Smooth muscle cell (in vitro differentiated cells): ENCODE measurements at regions not wholly inside any gene's neighbourhood (a gene's known extent, or its start where the extent isn't known, plus 50 kb on each side); places are given as distances from the start of the nearest gene placed in this dataset.

Experiments
- DNase-seq: peaks from one replicate; lab custom pipeline; 2025; ENCODE audit not compliant: unreplicated experiment; lab: John Stamatoyannopoulos, UW
- H2AFZ ChIP-seq: fragments of 200-600 bp; sonication (generic); 2 replicates; pipeline ENCODE4 v1.6.0; 2016; ENCODE audit warnings: antibody characterized with exemption, low read depth, mild to moderate bottlenecking
- H3F3A ChIP-seq: fragments of 200-600 bp; sonication (generic); 2 replicates; pipeline ENCODE4 v1.6.0; 2017; ENCODE audit warnings: antibody characterized with exemption, low read depth
- H3K27ac ChIP-seq: fragments of 200-600 bp; sonication (generic); 2 replicates; pipeline ENCODE4 v1.5.1; 2016; ENCODE audit warnings: low read depth, mild to moderate bottlenecking
- H3K27me3 ChIP-seq: fragments of 200-600 bp; sonication (generic); 2 replicates; pipeline ENCODE4 v1.6.1; 2016; ENCODE audit warnings: low read depth, mild to moderate bottlenecking
- H3K36me3 ChIP-seq: fragments of 200-600 bp; sonication (generic); 2 replicates; pipeline ENCODE4 v1.5.1; 2016; ENCODE audit warnings: low read depth
- H3K4me1 ChIP-seq: fragments of 200-600 bp; sonication (generic); 2 replicates; pipeline ENCODE4 v1.5.1; 2016; ENCODE audit warnings: low read depth
- H3K4me2 ChIP-seq: fragments of 200-600 bp; sonication (generic); 2 replicates; pipeline ENCODE4 v1.6.0; 2016; ENCODE audit warnings: mild to moderate bottlenecking
- H3K4me3 ChIP-seq: fragments of 200-600 bp; sonication (generic); 2 replicates; pipeline ENCODE4 v1.5.1; 2016; ENCODE audit warnings: mild to moderate bottlenecking
- H3K79me2 ChIP-seq: fragments of 200-600 bp; sonication (generic); 2 replicates; pipeline ENCODE4 v1.6.0; 2016; ENCODE audit warnings: low read depth, mild to moderate bottlenecking
- H3K9ac ChIP-seq: fragments of 200-600 bp; sonication (generic); 2 replicates; pipeline ENCODE4 v1.6.0; 2016; ENCODE audit warnings: low read depth
- H3K9me3 ChIP-seq: fragments of 200-600 bp; sonication (generic); replicated peaks from 2 replicates; pipeline ENCODE4 v1.5.1; 2016; ENCODE audit warnings: low read depth
- H4K20me1 ChIP-seq: fragments of 200-600 bp; sonication (generic); 2 replicates; pipeline ENCODE4 v1.6.0; 2016; ENCODE audit warnings: low read depth
- WGBS: methylation state at CpG from one replicate; pipeline ENCODE4 v1.1.7; 2016; ENCODE audit warnings: low lambda C conversion rate; 5-methylcytosine and 5-hydroxymethylcytosine counted together
- TF ChIP-seq, protein P1 (sequence below): fragments of 200-600 bp; sonication (generic); IDR thresholded peaks from 2 replicates; pipeline ENCODE4 v1.5.1; 2017; ENCODE audit warnings: borderline replicate concordance, mild to moderate bottlenecking, antibody characterized with exemption; ENCODE audit not compliant: insufficient read depth, poor library complexity, severe bottlenecking

DNA sequence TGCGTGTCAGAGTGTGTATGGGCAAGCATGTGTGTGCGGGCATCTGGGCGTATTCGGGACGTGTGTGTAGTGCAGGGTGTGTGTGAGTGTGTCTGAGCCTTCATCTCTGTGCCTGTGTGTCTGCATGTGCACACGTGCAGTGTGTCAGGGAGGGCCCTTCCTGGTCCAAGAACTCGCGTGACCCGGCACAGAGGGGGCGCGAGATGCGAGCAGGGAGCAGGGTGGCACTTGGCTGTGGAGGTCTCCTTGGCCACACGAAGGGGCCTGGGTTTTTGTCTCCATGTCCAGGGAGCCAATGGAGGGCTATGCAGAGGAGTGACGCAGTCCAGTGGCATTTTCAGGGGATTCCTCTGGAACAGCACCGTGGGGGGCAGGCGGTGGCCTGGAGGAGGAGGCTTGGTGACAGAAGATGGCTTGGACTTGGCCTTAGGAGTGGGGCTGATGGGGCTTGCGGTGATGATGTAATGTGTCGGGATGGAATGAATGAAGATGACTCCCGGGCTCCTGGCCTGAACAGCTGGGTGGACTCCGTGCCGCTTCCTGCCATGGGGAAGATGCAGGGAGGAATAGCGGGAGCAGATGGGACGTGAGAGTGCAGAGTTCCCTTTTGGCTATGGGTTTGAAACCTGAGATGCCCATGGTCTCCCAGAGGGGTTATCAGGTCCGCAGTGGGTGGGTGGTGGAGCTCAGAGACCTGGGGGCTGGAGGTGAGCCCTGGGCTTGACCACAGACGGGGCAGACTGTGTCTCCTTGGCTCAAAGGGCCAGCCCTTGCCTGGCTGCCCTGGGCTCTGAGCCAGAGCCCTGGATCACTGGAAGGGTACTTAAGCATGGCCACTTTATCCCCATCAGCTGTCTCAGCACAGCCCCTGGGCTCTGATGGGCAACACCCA lies 208.3 kb downstream of the PHETA1 start:
- Histone ChIP-seq H3K36me3 (no peaks in the 10 kb centered on the region), H3K27me3 (no peaks in the 10 kb centered on the region), H3K79me2 (no peaks in the 10 kb centered on the region), H4K20me1 (no peaks in the 10 kb centered on the region), H3F3A (no peaks in the 10 kb centered on the region), H3K9me3 (no peaks in the 10 kb centered on the region), H3K27ac (no peak overlapping the region), H3K4me3 (no peak overlapping the region), H3K9ac (no peak overlapping the region), H3K4me1 (no peaks in the 10 kb centered on the region), H3K4me2 (no peak overlapping the region), H2AFZ (no peak overlapping the region)
- no peak for DNase-seq
- 88% methylated on average over 25 of the region's 25 CpGs for WGBS
- TF ChIP-seq, protein P1, sequence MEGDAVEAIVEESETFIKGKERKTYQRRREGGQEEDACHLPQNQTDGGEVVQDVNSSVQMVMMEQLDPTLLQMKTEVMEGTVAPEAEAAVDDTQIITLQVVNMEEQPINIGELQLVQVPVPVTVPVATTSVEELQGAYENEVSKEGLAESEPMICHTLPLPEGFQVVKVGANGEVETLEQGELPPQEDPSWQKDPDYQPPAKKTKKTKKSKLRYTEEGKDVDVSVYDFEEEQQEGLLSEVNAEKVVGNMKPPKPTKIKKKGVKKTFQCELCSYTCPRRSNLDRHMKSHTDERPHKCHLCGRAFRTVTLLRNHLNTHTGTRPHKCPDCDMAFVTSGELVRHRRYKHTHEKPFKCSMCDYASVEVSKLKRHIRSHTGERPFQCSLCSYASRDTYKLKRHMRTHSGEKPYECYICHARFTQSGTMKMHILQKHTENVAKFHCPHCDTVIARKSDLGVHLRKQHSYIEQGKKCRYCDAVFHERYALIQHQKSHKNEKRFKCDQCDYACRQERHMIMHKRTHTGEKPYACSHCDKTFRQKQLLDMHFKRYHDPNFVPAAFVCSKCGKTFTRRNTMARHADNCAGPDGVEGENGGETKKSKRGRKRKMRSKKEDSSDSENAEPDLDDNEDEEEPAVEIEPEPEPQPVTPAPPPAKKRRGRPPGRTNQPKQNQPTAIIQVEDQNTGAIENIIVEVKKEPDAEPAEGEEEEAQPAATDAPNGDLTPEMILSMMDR, result no peak

DNA sequence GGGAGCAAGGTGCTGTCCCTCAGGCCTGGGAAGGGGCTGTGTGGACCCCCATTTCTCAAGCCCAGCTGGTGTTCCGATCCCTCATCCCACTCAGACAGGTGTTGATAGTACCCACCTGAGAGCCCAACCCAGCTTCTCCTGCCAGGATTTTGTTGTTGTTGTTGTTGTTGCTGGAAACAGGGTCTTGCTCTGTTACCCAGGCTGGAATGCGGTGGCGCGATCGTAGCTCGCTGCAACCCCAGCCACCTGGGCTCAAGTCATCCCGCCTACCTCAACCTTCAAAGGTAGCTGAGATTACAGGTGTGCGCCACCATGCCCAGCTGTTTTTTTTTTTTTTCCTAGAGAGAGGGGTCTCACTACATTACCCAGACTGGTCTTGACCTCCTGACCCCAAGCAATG lies 209.9 kb downstream of the PHETA1 start:
- H3K9ac ChIP-seq, result no peak overlapping the region
- no peaks in the 10 kb centered on the region for H3F3A ChIP-seq
- H3K4me2 ChIP-seq, result no peak overlapping the region
- H3K36me3 ChIP-seq, result no peaks in the 10 kb centered on the region
- no peak overlapping the region for H3K27ac ChIP-seq
- 94% methylated on average over 8 of the region's 8 CpGs for WGBS
- no peak overlapping the region for H2AFZ ChIP-seq
- no peak for DNase-seq
- H4K20me1 ChIP-seq, result no peaks in the 10 kb centered on the region
- H3K4me1 ChIP-seq, result no peaks in the 10 kb centered on the region
- H3K79me2 ChIP-seq, result no peaks in the 10 kb centered on the region
- no peaks in the 10 kb centered on the region for H3K27me3 ChIP-seq
- H3K4me3 ChIP-seq, result no peak overlapping the region
- no peaks in the 10 kb centered on the region for H3K9me3 ChIP-seq
- TF ChIP-seq, protein P1, result no peak

DNA sequence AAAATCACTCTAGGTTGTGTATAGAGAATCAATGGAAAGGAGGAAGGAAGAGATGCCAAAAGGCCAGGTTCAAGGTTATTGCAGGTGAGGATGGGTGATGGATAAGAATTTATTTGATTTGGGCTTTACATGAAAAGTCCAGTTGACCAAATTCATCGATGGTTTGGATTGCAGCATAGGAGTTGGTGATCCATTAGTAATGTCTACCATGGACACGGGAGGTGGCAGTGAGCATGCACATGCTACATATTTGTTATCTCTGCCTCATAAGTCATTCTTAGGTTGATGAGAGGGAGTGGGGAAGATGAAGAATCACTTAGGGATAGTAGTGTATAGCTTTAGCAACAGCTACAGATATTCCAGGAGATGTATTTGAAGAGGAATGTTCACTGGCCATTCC lies 211.4 kb downstream of the PHETA1 start:
- 95% methylated on average over 2 of the region's 2 CpGs for WGBS
- DNase-seq, result no peak
- Histone ChIP-seq H3K9ac (no peak overlapping the region), H3K79me2 (no peaks in the 10 kb centered on the region), H2AFZ (no peak overlapping the region), H3K27me3 (no peaks in the 10 kb centered on the region), H4K20me1 (no peaks in the 10 kb centered on the region), H3F3A (no peaks in the 10 kb centered on the region), H3K4me2 (no peak overlapping the region), H3K4me3 (no peak overlapping the region), H3K36me3 (no peaks in the 10 kb centered on the region), H3K9me3 (no peaks in the 10 kb centered on the region), H3K27ac (no peak overlapping the region), H3K4me1 (no peaks in the 10 kb centered on the region)
- TF ChIP-seq, protein P1, result no peak

DNA sequence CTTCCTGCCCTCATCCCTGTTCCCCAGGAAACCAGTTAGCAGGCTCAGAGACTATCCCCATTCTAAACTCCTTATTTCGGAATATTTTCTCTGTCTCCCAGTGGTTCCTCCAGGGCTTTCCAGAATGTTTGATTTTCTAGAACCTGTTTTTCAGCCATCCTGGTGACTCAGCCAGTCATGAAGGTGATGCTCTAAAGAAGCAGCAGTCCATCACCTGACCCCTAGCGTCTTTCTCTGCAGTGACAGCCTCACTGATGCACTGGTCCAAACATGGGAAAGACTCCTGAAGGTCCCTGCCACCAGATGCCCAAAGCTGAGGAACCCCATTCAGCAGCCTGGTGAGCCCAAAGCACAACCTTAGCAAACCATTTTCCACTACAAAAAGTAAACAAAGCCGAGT lies 212.6 kb downstream of the PHETA1 start:
- no peaks in the 10 kb centered on the region for H3K27me3 ChIP-seq
- no peaks in the 10 kb centered on the region for H4K20me1 ChIP-seq
- no peak overlapping the region for H3K4me3 ChIP-seq
- 93% methylated on average over 3 of the region's 3 CpGs for WGBS
- H2AFZ ChIP-seq, result no peak overlapping the region
- no peak for DNase-seq
- no peak overlapping the region for H3K4me2 ChIP-seq
- no peak overlapping the region for H3K27ac ChIP-seq
- H3K9me3 ChIP-seq, result no peaks in the 10 kb centered on the region
- H3K79me2 ChIP-seq, result no peaks in the 10 kb centered on the region
- no peaks in the 10 kb centered on the region for H3K36me3 ChIP-seq
- no peaks in the 10 kb centered on the region for H3K4me1 ChIP-seq
- H3F3A ChIP-seq, result no peaks in the 10 kb centered on the region
- H3K9ac ChIP-seq, result no peak overlapping the region
- TF ChIP-seq, protein P1, result no peak
